OCI-LY1 (cell line): ENCODE measurements at regions not wholly inside any gene's neighbourhood (a gene's known extent, or its start where the extent isn't known, plus 50 kb on each side); places are given as distances from the start of the nearest gene placed in this dataset.

Experiments
- CTCF ChIP-seq: fragments of 200-600 bp; sonication (generic), shearing (Covaris generic); IDR thresholded peaks from 2 replicates; pipeline ENCODE4 v1.5.1; 2017; ENCODE audit warnings: mild to moderate bottlenecking, antibody characterized with exemption, low read length, moderate library complexity, mixed read lengths
- EZH2 ChIP-seq: fragments of 200-600 bp; sonication (generic), shearing (Covaris generic); IDR thresholded peaks from 2 replicates; pipeline ENCODE4 v1.8.0; 2017; ENCODE audit warnings: borderline replicate concordance, mixed run types, mild to moderate bottlenecking, antibody characterized with exemption, low read length, moderate library complexity, mixed read lengths

- TF ChIP-seq CTCF (no peak), EZH2 (no peak)
Observed at GRCh38 chr2:4174796-4175195, 471.4 kb downstream of the DCDC2C start.
